DMS53 treated with DMSO at 0.1 percent for 48 hours (cell line): ENCODE measurements at regions not wholly inside any gene's neighbourhood (a gene's known extent, or its start where the extent isn't known, plus 50 kb on each side); places are given as distances from the start of the nearest gene placed in this dataset.
"Not testable (repeated sequence)": the region's sequence is repeated elsewhere in the genome, so short reads cannot be mapped to it uniquely, and the experiment has no call there.

ENCODE experiments used
- DNase-seq: peaks from one replicate; lab custom pipeline; 2025; ENCODE audit not compliant: unreplicated experiment; lab: John Stamatoyannopoulos, UW

DNA sequence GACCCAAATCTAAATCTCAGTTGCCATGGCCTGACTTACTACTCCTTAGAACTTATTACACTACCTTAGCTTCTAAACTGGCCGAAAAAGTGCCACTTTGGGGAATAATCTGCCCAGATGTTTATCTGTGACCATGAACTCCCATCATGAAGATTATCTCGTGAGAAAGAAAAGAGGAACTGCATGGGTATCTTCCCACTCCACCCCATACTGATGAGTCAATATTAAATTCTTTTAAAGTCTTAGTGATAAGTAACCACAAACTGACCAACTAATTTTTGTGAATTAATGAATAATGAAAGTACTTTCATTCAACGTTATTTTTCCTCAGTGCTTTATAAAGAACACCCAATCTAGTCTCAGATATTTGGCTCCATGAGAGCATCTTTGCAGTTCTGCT is 493.5 kb downstream of the EBF1 start:
- DNase-seq = no peak

DNA sequence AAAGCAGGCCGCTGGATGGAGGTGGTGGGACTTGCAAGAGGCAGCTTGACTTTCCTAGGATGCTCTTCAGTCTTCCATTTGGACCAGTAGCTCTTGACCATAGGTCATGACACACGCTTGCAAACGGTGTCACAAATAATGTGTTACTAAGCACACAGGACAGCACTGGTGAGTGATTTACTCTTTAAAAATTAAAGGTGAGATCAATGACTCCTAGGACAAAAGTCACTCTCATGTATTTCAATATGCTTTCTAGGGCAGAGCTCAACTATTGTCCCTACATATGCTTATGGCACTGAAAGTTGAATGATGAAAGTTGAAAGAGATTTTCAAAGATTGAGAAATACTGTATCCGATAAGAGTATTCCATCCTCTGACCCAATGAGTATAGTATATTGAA is 496.7 kb downstream of the EBF1 start:
- no peak for DNase-seq

DNA sequence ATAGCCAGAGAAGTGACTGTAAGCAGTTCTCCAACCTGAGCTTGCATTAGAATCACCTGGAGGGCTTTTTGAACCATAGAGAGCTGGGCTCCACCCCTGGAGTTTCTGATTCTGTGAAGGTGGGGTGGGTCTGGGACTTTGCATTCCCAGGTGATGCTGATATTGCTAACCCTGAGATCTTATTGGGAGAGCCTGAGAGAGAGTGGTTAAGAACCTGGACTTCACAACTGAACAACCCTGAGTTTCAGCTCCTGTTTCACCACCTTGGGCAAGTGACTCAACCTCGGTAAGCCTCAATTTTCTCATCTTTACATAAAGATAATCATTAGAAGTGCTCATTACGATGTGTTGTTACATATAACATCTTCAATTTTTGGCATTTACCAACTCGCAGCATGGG is 498.6 kb downstream of the EBF1 start:
- no peak for DNase-seq

DNA sequence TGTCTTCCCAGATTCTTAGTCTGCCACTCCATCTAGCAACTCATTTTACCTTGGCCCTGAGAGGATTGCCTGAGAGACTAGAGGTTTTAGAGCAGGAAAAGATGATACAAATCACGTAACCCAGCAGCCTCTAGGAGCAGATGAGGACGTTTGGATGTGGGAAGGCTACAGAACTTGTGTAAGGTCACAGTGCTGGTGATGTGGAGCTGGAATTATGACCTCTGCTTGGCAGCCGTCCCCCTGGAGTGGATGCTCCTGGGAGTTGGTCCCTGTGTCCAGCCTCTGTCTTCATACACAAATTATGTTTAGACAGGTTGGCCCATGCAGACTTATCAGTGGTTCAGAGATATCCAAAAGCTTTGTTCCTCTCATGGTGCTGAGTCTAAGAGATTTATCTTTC is 499.0 kb downstream of the EBF1 start:
- no peak for DNase-seq

DNA sequence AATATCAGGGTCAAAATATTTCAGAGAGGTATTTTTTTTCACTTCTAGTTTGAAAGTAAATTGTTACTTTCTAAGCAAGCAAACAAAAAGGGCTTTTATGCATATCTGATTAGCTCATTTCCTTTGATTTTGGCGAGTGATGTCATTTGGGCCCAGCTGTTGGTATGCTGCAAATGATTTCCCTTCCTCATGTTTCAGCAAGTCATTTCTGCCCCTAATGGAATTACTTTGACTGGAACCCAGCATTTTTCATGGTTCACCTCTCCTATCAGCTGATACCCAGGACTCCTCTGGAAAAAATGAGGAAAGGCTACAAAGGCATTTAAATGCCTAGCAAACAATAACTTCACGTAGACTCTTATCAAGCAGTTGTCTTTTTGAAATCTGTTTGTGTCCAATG is 500.6 kb downstream of the EBF1 start:
- no peak for DNase-seq

DNA sequence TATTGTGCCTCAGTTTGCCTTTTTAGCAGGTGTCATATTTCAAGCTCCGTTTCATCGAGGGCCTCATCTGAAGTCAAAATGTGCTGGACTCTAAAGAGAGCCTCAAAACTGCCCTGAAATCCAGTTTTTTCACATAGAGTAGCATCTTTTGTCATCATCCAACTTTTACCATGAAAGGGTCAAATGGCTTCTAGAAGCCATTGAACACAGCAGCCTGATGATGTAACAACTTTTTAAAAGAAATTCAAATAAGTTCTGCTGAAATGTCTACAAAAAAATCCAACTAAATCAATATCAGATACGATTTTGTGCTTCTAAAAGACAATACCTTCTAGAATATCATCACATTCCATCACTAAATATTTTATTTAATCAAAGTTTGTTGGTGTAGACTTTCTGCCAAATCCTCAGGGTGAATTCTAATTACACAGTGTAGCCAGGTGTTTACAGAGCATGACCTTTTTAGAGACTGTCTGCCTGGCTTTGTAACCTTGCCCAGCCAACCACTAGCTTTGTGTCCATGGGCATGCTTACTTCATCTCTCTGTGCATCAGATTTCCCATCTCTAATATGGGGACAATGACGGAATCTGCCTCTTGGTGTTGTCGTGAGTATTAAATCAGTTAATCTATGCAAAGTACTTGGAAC is 505.0 kb downstream of the EBF1 start:
- no peak for DNase-seq

DNA sequence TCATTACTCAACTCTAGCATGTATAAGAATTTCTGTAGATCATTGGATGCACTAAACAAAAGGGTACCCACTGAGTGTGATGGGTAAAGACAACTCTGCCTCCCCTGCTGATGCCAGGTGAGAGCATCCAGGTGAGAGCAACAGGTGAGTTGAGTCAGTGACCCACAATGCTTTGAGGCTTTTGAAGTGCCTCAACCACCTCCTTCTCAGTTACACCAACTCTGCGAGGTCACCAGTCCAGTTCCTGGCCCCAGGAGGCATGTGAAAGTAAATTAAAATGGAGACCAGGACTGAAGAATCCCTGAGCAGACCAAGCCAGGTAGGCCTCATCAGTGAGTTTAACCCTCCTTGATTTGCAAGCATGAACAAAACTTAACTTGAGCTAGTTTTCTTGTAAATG is 505.8 kb downstream of the EBF1 start:
- no peak for DNase-seq

DNA sequence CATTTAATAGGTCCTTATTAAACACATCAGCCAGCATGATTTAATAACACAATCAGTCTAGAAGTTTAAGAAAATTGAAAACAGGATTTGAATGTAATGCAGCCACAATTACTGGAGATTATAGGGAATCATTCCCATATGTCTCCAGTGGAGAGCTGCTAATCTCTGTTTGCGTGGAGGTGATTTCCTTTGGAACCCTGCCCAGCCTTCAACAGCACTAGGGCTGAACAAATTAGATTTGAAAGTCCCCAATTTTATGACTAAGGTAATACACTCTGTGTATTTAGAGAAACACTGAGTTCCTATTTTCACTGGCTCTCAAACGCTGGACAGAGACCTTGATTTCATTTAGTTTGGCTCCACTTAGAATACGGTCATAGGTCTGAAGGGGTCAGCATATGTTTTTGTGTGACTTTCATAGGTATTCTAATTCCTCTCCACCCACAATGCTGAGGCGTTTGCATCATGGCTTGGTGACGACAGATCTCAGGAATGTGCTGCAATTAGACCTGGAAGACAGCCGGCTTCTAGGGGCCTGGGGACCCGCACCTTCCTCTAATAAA is 508.3 kb downstream of the EBF1 start:
- no peak for DNase-seq

DNA sequence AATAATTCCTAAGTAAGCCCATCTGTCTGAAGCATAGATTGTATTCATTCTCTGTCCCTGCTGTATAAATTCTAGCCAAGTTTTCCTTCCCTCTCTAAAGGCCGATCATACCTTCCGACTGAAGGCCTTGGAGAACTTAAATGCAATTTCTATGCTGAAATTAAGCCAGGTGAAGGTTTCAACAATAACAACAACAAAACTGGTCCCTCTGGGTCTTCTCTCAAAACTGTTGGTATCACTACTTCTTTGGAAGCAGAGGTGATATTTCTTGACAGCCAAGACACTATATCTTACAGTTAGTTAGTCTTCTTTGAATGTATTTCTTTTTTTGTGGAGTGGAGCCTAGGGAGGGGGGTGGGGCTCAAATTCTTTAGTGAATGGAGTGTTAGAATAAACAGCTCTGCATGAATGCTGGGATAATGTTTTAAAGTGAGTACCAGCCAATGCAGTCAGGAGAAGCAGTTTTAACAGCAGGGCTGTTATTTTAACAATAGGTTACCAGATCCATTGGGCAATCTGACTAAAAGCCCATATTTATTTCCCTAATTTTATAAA is 508.9 kb downstream of the EBF1 start:
- no peak for DNase-seq

DNA sequence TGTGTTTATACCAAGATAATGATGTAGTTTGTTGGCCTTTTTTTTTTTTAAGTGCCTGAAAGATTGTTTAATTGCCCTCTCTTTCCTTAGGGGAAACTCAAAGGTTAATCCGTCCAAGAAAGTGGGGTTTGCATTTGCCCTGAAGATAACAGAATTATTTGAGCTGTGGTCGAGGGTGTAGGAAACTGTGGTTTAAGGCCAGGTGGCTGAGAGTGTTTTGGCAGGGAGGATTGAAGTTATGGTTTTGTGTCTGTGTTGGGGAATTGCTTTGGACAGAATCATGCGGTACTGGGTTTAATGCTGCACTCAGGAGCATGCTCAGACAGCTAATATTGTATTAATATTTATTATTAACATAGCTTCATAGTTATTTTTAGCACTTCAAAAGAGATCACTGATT is 509.8 kb downstream of the EBF1 start:
- DNase-seq = no peak

DNA sequence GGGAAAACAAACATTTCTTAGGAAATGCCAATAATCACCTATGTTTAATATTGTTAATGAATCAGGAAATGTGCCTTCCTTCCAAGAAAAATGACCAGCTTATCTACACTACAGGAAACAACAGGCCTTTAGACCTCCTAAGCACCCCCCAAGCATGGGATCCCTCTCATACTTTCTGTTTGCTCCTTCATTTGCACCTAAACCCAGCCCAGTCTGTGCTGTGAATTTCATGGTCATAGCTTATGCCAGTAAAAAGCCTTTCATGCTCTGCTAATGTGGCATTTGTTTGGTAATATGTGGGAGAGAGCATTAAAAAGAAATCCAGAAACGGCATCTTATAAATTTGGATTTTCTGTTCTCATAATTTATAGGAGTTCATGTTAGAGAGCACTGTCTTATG is 511.1 kb downstream of the EBF1 start:
- DNase-seq = no peak

DNA sequence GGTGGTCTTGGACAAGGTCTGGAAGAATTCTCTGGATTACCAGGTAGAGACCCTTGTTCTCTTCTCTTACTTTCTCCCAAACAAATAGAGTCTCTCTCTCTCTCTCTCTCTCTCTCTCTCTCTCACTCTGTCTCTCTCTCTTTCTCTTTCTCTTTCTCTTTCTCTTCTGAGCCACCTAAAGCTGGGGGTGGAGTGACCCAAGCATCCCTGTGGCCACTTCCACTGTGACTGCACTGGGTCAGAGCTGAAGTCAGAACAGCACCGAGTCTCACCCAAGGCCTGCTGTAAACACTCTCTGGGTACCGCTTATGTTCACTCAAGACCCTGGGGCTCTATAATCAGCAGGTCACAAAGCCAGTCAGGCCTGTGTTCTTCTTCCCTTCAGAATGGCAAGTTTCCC is 513.7 kb downstream of the EBF1 start:
- no peak for DNase-seq

DNA sequence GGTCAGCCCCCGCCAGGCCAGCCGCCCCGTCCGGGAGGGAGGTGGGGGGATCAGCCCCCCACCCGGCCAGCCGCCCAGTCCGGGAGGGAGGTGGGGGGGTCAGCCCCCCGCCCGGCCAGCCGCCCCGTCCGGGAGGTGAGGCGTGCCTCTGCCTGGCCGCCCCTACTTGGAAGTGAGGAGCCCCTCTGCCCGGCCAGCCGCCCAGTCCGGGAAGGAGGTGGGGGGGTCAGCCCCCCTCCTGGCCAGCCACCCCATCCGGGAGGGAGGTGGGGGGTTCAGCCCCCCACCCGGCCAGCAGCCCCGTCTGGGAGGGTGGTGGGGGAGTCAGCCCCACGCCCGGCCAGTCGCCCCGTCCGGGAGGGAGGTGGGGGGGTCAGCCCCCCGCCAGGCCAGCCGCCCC is 517.0 kb downstream of the EBF1 start:
- not testable (repeated sequence) for DNase-seq

DNA sequence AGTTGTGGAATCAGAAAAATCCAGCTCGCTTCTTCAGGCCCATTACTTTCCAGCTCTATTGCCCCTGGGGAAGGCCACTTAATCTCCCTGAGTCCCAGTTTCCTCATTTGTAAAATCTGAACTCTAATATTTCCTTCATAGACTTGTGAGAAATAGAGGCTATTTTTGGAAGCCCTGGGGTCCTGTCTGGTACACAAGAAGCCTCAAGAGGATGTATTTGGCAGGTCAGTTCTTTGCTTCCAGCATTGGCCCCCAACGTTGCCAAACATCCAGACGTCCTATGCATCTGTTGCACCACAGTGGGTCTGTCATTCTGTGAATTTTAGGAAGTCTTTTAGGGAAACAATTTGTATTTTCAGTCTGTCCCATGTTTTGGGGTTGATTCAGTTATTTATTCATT is 525.9 kb downstream of the EBF1 start:
- DNase-seq = no peak

DNA sequence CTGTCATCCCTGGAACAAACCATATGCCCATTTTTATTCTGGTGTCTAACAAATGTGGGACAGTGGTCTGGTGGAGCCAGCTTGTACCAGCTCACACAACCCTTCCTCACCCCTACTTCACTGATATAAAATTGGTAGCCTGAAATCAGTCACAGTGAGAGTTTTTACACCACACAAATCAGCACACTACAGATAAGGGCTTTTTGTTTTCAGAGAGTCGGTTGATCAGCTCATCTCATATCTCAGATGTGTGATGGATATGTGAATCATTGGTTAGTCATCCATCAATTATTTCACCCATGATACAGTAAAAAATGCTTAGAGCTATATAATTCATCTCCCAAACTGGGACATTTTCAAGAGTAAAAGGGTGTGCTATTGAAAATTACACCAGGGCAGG is 529.2 kb downstream of the EBF1 start:
- no peak for DNase-seq

DNA sequence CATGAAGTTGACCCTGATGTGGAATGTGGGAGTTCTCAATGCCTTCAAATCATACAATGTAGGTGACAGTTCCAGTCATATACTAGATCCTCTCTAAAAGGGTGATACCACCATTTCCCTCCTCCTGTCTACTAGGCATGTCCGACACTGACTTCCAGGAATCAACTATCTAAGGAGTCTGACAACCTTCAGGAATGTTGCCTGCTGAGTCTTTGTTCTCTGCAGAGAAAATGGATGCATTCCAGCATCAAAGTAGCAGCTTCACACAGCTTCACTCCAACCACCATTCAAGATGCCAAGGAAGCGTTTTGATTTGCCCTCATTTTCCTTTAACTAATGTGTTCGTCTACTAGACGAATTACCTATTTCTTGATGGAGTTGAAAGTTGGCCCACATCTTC is 530.2 kb downstream of the EBF1 start:
- DNase-seq = no peak

DNA sequence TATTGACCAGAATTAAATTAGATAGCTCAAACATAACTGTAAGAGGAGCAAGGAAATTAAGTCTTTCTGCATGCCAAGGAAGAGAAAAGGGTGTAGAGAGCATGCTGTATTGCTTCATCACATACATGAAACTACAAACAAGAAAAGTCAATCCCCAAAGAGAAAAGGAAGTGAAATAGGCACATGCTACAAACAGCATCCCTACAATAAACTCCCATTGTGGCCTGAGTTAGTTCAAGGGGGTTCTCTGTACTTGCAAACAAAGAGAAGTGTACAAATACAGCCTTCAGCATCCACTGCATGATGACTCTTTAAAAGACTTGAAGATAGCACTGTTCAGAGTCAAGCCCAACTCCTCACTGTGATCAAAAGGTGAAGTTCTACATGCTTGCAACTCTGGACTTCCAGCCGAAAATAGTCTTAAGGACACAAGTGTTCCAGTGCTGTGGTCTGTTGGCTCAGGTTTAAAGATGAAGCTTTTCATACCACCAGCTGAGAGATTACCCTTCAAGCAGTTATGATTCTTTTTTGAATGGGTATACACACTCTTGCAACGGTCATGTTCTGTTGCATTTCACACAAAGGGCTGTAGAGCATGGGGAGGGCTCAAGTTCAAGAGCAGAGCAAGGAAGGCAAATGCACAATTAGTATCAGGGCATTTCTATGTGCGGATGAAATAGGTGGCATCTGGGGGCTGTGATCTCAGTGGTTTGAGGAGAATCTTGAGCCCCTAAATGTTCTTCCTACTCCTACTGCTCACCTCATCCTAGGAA is 534.5 kb downstream of the EBF1 start:
- DNase-seq = no peak

DNA sequence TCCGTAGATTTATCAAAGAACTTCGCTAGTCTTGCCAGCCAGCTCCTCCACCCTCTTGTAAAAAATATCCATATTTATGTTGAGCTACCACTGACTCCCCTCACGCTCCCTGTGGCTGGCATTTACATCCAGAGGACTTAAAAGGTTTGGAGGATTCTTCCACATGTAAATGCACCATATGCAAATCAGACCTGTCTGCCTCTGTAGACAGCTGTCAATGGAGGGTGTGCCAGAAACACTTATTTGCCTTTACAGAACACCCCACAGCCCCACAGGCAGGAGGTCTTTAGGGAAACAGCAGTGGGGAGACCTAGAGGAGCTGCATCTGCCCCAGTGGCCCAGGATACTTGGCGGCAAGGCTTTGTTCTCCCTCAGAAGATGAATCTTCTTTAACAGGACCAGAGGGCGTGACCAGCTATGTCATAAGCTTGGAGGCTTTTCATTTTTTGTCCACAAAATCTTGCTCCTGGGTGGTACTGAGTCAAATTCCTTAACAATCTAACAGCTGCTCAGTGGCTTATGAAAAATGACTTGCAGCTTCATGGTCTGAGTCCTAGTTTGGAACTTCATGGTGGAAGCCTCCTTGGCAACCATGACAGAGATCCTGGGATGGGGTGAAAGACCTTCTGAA is 535.8 kb downstream of the EBF1 start:
- DNase-seq = no peak

DNA sequence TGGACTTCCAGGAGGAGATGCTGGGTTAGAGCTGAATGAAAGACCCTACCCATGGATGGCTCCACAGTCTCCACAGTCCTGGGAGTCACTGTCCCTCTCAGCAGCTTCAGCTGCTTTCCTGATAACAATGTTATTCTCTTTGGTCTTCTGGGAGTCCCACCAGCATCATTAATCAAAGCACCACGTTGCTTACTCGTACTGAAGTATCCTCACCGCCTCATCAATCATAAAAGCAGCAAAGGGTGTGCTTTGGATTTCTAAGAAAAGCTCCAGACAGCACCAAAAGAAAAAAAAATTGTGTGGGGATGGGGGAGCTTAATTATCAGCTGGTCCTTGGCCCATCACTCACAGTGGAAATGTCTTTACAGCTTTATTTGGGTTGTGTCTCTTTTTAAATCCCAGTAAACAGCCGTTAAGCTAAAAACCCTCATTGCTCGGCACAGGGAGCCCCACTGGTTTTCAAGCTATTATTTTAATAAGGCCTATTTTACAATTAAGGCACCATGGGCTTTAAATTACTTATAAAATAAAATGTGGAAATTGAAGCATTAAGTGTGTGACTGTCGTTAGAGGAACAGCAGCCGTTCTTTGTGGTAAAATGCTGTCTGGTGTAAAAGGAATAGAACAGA is 538.0 kb downstream of the EBF1 start:
- DNase-seq = no peak

DNA sequence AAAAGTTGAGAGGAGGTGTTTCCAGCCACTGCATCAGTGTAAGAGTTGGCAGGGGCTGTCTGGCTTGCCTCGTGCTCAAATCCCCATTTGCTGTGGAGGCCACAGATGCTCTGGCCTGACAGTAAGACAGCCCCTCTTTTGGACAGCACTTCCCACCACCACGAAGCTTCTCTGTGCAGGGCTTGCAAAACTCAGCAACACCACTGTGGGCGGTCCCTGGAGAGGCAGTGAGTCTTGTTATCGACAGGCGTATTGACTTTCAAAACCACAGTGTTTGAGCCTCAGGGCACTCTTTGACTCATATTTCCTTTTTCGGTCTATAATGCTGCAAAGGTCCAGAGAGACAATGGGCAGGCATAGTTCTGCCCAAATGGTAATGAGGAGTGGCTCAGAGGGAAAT is 539.5 kb downstream of the EBF1 start:
- DNase-seq = no peak

DNA sequence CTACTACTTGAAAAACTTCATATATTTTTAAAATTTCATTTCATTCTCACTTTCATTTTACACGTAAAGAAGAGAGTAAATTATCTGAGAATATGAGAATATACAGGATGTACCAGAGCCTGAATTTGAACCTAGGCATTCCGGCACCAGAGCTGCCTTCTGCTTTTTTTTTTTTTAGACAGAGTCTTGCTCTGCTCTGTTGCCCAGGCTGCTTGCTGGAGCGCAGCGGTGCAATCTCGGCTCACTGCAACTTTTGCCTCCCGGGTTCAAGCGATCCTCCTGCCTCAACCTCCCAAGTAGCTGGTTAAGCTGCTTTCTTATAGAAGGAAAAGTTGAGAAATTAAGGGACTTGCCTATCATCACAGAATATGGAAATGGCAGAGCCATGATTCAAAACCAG is 540.1 kb downstream of the EBF1 start:
- DNase-seq = no peak
